HG02885 (cell line): ENCODE measurements at regions not wholly inside any gene's neighbourhood (a gene's known extent, or its start where the extent isn't known, plus 50 kb on each side); places are given as distances from the start of the nearest gene placed in this dataset.
"Not testable (repeated sequence)": the region's sequence is repeated elsewhere in the genome, so short reads cannot be mapped to it uniquely, and the experiment has no call there.

Experiments
- ATAC-seq: cut with Tn5 transposase; IDR thresholded peaks from one replicate; pipeline ENCODE4 v1.9.1; 2021; ENCODE audit warnings: mild to moderate bottlenecking; ENCODE audit not compliant: unreplicated experiment, poor library complexity

DNA sequence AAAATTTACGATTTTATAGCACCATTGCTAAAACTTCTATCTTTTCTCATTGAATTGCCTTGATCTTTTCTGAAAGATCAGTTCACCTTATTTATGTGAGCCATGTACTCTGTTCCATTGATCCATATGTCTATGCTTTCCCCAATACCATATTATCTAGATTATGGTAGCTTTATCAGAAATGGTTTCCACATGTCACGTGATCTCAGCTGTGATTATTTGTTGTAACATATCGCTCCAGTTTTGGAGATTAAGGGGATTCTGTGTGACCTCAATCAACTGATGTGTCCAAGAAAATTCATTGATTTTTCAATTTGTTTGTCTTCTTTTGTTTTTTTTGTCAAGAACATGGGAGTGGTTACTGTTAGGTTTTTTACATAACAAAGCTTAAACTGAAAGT is 1114.5 kb upstream of the ATXN8OS start:
- no peak for ATAC-seq

DNA sequence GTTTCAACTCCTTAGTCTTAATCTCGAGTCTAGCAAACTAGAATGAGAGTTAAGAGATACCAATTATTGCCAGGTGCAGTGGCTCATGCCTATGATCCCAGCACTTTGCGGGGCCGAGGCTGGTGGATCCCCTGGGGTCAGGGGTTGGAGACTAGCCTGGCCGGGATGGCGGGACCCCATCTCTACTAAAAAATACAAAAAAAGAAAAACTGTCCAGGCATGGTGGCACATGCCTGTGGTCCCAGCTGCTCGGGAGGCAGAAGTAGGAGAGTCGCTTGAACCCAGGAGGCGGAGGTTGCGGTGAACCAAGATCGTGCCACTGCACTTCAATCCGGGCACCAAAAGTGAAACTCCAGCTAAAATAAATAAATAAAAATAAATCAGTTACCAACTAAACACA is 1119.5 kb upstream of the ATXN8OS start:
- ATAC-seq, result no peak

DNA sequence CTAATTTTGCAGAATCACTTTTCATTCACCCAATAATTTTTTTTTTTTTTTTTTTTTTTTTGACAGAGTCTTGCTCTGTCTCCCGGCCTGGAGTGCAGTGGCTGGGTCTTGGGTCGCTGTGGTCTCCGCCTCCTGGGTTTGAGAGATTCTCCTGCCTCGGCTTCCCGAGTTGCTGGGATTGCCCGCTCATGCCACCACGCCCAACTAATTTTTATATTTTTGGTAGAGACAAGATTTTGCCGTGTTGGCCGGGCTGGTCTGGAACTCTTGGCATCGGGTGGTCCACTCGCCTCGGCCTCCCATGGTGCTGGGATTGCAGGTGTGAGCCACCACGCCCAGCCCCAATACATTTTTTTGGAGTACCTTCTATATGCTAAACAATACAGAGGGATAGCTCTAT is 1120.0 kb upstream of the ATXN8OS start:
- ATAC-seq, result no peak

DNA sequence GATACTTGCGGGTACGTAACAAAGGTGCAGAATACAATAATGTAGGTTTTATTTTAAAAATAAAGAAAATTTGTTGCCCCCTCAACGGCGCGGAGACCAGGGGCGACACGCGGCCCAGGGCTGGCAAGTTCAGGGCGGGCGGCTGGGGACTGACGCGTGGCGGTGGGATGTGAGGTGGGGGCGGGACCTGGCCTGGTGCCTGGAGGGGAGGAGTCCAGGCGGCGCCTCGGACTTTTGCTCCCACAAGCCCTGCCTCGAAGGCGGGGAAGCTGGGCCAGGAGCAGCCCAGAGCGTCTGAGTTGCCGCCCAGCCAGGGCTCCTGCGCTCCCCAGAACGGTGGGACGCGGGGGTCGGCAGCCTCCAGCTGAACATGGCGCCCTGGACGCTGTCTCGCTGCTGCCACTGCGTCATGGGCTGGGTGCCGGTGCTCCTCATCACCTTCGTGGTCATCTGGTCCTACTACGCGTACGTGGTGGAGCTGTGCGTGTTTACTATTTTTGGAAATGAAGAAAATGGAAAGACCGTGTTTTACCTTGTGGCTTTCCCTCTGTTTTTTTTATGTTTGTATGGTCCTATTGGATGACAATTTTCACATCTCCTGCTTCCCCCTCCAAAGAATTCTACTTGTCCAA is 1122.8 kb upstream of the ATXN8OS start:
- ATAC-seq, result no peak

DNA sequence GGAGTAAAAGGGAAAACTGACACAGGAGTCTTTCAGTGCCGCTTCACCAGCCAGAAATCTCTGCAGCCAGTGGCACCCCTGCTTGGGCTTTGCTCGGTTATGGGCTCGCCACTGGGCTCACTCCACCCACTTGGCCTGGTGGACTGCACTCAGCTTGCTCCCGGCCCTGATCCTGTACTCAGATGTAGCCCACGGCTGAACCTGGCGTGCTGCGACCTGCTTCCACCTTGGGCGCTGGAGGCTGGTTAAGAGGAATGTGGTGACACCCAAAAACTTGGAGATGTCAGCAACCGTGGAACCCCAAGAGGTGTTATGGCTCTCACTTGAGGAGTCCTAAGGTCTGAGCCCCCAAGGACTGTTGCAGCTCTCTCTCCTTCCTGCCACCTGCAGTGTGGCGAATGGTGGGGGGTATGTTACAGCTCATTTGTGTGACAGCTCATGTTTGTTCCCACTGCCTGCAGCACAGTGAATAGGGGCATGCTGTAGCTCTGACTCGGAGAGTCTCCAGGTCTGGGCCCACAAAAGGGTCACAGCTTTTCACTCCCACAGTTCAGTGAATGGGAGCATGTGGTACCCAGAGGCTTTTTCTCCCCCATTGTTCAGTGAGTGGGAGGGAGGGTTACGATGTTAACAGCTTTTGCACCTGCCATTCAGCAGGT is 1124.5 kb upstream of the ATXN8OS start:
- ATAC-seq, result no peak

DNA sequence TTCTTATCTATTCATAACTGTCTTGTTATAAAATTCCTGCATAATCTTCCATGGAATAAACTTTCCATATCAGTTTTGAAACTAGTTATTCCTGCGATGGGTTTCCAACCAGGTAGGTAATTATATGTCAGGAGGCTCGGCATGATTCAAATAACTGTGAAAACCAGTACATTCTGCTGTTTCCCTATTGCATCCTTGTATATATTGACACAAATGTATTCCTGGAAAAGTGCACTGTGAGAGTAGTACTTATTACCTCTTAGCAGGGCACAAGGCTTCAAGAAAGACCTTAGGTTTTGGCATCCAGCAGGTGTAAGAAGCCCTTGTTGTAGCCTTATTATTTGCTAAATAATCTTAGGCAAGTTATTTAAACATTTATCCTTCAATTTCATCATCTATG is 1131.3 kb upstream of the ATXN8OS start:
- no peak for ATAC-seq

DNA sequence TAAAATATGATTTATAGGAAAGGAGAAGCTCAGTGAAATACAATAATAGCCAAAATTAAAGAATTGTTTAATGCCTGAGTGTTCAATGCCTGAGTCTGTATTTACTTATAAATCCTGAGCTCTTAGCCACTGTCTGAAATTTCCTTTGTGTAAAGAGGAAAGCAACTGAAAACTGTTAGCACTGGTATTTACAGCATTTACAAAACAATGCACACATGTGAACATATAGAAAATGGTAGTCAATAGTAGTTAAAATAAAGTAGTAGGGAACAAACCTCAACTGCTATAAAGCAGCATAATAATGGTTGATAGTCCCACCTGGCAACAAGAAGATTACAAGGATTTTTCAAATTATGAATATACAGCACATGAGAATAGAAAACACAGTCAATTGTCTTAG is 1137.1 kb upstream of the ATXN8OS start:
- ATAC-seq, result no peak

DNA sequence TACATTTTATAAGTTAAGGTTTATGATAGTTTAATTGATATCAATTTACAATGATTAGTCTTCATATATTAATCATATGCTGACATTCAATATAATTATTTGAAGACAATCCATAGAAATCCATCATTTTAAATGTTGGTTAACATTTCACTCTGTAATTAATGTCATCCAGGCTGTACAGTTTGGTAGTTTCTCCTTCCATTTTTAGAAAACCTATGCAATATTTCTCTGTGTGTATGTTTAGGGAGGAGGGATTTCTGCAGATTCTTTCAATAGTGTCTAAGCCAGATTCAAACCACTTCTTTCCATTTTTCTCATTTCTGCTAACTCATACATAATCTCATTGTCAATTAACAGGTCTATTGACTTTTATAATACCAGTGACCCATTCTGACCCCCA is 1159.0 kb upstream of the ATXN8OS start:
- no peak for ATAC-seq

DNA sequence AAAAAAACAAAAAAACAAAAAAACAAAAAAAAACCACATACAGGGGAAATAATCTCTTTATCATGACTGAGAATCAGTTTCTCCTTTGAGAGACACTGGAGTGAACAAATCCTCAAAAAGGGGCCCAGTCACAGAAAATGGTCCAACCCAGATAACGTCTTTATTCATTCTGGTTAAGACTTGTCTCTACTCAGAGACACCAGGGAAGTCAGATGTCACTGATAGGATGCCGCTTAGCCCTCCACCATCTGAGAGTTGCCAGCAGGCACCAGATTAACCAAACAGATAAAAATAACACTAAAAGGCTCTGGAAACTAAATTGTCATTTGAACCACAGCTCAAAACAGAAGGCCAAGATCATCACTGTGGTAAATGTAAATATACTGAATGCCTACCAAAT is 1163.4 kb upstream of the ATXN8OS start:
- ATAC-seq, result no peak

DNA sequence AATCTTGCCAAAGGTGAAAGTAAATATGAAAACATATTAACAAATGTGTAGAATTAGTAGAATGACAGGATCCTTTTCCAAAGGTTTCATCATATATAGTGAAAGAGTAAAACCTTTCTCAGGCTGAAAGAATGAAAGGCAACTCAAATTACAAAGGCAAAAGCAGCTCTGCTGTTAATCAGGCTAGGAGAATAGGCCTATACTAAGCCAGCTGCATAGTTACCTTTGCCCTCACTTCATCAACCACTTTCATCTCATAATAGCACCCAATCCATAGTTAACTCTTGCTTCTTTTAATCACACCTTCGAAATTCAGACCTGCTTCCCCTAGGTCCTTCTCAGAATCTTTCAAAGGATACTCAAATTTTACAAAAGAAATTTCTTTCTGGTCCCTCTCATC is 1167.6 kb upstream of the ATXN8OS start:
- no peak for ATAC-seq

DNA sequence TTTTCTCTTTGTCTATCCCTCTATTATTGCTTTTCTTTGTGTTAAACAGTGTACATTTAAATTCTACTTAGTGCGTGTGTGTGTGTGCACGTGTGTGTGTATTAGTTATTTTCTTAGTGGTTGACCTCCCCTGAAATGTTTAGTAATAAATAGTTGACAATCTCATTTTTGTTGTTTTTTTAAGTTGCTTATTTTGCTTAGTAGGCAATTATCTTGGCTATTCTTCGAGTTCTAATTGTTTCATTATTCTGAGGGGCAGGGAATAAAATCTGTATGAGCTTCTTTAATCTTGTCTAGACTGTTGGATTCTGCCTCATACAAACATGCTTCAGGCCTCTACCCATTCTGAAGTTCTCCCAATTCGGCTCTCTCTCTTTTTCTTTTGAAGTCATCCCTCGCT is 1169.0 kb upstream of the ATXN8OS start:
- no peak for ATAC-seq

DNA sequence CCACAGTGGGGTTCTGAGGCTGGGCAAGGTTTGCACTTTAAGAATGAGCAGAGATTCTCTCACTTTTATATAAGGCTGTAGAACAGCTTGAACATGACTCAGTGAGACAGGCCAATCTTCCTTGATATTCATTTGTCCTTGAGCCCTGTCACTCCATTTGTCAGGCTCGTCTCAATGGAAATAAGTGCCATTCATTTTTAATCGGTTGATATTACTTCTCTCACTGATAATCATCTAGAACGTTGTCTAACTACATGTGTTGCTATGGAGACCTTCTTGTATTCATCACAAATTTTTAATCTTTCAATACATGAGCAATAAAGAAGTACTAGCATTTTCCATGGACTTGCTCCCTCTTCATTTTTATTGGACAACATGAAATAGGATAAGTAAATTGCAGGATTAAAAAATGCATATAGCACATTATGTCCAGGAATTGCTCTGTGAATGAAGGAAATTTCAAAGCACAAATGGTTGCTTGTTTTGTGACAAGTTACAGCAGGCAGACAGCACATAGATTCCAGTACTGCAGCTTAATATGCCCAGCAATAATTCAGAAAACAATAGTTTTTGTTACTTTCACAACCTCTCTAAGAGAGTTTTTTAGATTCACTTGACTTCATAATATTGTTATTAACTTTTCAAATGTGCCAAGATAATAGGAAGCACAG is 1178.4 kb upstream of the ATXN8OS start:
- ATAC-seq, result no peak

DNA sequence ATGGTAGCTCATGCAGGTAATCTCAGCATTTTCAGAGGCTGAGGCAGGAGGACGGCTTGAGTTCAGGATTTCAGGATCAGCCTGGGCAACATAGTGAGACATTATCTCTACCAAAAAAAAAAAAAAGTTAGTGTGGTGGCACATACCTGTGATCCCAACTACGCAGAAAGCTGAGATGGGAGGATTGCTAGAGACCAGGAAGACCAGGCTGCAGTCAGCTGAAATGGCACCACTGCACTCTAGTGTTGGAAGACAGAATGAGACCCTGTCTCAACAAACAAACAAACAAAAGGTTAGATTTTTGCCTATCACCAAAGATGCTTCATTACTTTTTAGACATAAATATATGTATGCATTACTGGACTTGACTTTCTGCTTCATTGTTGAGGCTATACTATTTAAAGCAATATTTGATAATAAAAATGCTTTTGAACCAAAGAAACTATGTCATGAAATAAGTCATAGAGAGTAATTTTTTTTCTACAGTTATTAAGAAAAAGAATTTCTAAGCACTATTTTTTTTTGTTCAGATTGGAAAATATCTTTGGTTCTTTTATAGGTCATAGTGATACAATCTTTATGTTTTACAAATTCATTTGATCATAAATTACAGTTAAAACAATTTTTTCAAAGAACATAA is 1180.1 kb upstream of the ATXN8OS start:
- no peak for ATAC-seq

DNA sequence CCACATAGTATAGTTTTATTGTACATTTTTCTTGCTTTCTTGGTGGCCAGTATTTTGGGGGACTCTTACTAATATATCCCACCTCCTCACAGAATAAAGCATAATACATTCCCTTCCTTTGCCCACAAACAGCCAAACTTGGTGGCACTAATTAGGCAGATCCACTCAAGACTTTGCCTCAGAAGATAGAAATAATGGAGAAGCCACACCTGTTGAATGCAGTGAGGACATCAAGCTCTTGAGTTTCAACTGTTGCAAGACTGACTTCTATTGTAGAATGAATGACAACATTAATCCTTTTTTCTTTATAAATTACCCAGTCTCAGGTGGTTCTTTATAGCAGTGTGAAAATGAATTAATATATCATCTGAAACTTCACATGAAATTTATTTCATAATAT is 1183.6 kb upstream of the ATXN8OS start:
- no peak for ATAC-seq

DNA sequence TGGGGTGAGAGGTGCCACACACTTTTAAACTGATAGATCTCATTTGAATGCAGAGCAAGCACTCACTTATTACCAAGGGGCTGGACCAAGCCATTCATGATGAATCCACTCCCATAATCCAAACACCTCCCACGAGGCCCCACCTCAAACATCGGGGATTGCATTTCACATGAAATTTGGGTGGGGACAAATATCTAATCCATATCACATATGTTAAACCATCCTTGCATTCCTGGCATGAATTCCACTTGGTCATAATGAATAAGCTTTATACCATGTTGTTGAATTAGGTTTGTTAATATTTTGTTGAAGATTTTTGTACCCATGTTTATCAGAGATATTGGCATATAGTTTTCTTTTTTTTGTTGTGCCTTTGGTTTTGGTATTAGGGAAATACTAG is 1198.7 kb upstream of the ATXN8OS start:
- ATAC-seq, result no peak

DNA sequence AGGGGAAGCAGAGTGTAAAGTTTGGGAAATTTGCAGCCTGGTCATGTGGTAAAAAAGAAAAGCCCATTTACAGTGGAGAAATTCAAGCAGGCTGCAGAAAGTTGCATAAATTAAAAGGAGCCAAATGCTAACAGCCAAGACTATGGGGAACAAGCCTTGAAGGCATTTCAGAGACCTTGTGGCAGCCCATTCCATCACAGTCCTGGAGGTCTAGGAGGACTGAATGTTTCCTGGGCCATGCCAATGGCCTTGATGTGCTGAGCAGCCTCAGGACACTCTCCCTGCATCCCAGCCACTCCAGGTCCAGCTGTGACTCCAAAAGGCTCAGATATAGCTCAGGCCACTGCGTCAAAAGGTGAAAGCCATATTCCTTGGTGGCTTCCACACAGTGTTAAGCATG is 1202.4 kb upstream of the ATXN8OS start:
- ATAC-seq, result no peak

DNA sequence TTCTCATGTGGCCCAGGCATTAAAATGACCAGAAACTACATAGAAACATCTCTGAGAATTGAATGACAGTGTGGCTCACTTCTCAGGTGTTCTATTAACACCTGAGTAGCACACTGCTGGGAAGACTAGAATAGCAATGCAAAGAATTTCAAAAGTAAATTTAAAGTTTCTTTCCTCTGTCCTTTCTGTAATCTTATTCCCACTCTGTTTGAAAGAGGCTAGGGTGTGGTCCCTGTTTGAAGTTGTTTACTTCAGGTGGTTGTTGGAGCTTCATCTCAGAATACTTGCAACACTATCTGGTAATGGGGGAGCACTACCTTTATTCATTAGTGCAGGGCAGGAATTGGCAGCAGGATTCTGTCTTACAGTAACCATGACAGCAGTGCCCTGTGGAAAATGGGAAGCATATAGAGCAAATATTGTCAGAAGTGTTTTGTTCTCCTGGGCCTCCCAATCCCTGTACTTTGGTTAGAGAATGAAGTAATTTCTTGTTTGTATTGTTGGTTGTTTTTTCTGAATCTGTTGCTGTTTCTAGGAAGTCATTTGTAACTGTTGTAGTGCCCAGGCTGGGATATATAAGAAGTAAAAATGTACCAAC is 1210.2 kb upstream of the ATXN8OS start:
- ATAC-seq, result no peak

DNA sequence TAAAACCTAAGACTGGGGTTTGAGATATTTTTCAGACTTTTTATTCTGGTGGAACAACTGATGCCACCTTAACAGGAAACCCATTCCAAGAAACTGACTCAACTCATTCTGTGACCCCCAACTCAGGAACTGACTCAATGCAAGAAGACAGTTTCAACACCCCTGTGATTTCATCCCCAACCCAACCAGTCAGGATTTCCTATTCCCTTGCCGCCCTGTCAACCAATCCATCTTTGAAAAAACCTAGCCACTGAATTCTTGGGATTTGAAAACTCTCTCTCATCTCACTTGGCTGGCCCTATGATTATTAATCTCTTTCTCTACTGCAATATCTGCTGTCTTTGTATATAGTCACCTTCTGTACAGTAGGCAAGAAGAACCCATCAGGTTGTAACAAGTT is 1211.9 kb upstream of the ATXN8OS start:
- no peak for ATAC-seq

DNA sequence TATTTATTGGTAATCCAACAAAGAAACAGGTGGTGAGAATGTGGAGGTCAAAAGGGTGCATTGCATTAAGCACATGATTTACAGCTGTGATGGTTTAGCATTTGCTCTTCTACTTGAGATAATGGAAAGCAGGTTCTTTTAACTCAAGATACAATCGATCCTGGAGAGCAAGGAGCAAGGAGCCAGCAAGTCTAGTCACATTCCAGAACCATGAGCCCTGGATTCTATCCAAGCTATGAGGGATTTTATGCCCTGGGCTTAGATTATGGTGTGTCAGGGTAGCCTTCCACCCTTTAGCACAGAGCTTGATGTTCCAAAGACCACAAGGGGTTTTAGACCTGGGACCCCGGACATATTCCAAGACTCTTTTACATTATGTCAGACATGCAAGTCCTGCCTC is 1213.9 kb upstream of the ATXN8OS start:
- ATAC-seq, result not testable (repeated sequence)

DNA sequence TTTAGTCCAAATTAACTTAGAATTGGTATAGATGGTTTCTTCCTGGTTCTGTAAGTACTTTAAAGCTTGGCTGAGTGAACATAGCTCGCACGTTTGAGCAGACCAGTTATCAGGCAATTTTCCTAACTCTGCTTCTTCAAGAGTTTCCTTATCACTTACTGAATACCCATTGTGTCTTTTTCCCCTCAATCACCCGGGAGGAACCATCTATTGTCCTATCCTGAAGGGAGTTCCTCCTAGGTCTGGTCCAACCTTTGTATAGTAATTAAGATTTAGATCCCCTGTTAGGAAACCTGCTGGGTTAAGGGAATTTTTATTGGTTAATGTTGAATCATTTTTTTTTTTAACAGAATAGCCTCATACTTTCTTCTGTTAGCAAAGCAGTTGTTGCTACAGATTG is 1215.0 kb upstream of the ATXN8OS start:
- ATAC-seq, result not testable (repeated sequence)

DNA sequence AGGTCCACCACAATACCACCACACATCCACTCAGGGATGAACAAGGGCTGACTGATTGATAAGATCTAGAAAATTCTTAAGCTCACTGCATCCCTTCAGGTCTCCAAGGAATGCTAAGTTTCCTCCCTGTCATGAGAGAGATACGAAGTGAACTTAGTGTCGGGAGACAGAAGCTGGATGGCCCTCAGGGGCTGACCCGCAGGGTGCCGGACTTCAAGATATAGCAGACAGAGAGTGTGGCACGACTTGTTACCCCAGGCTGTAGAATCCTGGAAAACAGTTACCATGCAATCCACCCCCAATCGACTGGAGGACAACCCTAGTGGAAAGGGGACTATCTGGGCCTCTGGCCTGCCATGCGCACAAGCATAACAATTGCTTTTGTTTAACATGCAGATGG is 1217.5 kb upstream of the ATXN8OS start:
- ATAC-seq, result not testable (repeated sequence)
